Cardiac muscle cell (in vitro differentiated cells and primary cell): ENCODE measurements at regions not wholly inside any gene's neighbourhood (a gene's known extent, or its start where the extent isn't known, plus 50 kb on each side); places are given as distances from the start of the nearest gene placed in this dataset.

Experiments used
- DNase-seq, 2 donors: peaks; one replicate each; pipeline versions ENCODE4 v3.0.0 to v3.0.0-alpha.2; 2010 to 2017; ENCODE audit warnings: low read depth in 1 of 2, low spot score in 1 of 2
- H3K27ac ChIP-seq: fragments of 200-600 bp; sonication (generic); 2 replicates; pipeline ENCODE4 v1.5.1; 2016
- H3K27me3 ChIP-seq: fragments of 200-600 bp; sonication (generic); 2 replicates; pipeline ENCODE4 v1.6.0; 2016; ENCODE audit warnings: control low read depth
- H3K36me3 ChIP-seq: fragments of 200-600 bp; sonication (generic); 2 replicates; pipeline ENCODE4 v1.5.1; 2016; ENCODE audit warnings: control low read depth
- H3K4me1 ChIP-seq: fragments of 200-600 bp; sonication (generic); 2 replicates; pipeline ENCODE4 v1.8.1; 2017; ENCODE audit warnings: low read depth, mild to moderate bottlenecking, mixed run types
- H3K4me3 ChIP-seq: fragments of 200-600 bp; sonication (generic); 2 replicates; pipeline ENCODE4 v1.5.1; 2016; ENCODE audit warnings: mild to moderate bottlenecking
- H3K9me3 ChIP-seq: fragments of 200-600 bp; sonication (generic); 2 replicates; pipeline ENCODE4 v1.5.1; 2017; ENCODE audit warnings: low read depth, mild to moderate bottlenecking, control low read depth
- CTCF ChIP-seq: IDR thresholded peaks from 2 replicates; pipeline ENCODE4 v1.5.1; 2012; ENCODE audit warnings: low read depth, mild to moderate bottlenecking, low read length

GRCh38 chr13:57075588-57075987 lies 65.1 kb upstream of the PRR20A start:
- Histone ChIP-seq H3K36me3 (no peaks in the 10 kb centered on the region), H3K4me3 (no peak overlapping the region), H3K27me3 (no peaks in the 10 kb centered on the region), H3K9me3 (no peaks in the 10 kb centered on the region), H3K27ac (no peak overlapping the region), H3K4me1 (no peaks in the 10 kb centered on the region)
- no peak for TF ChIP-seq CTCF
- no peak for DNase-seq

- TF ChIP-seq CTCF: no peak
- H3K4me1 ChIP-seq: no peaks in the 10 kb centered on the region
- H3K27me3 ChIP-seq: no peaks in the 10 kb centered on the region
- H3K4me3 ChIP-seq: no peak overlapping the region
- H3K9me3 ChIP-seq: no peaks in the 10 kb centered on the region
- no peaks in the 10 kb centered on the region for H3K36me3 ChIP-seq
- no peak overlapping the region for H3K27ac ChIP-seq
- DNase-seq: no peak
Measured at GRCh38 chr13:57087006-57087405, 53.7 kb upstream of the PRR20A start.
